Suppressor macrophage treated with lipopolysaccharide for 1 hour (primary cell): ENCODE measurements at regions not wholly inside any gene's neighbourhood (a gene's known extent, or its start where the extent isn't known, plus 50 kb on each side); places are given as distances from the start of the nearest gene placed in this dataset.
"Not testable (repeated sequence)": the region's sequence is repeated elsewhere in the genome, so short reads cannot be mapped to it uniquely, and the experiment has no call there.

Experiments used
- DNase-seq, 3 donors: peaks; one replicate each; pipeline ENCODE4 v3.0.0-alpha.2; 2020 to 2022

DNA sequence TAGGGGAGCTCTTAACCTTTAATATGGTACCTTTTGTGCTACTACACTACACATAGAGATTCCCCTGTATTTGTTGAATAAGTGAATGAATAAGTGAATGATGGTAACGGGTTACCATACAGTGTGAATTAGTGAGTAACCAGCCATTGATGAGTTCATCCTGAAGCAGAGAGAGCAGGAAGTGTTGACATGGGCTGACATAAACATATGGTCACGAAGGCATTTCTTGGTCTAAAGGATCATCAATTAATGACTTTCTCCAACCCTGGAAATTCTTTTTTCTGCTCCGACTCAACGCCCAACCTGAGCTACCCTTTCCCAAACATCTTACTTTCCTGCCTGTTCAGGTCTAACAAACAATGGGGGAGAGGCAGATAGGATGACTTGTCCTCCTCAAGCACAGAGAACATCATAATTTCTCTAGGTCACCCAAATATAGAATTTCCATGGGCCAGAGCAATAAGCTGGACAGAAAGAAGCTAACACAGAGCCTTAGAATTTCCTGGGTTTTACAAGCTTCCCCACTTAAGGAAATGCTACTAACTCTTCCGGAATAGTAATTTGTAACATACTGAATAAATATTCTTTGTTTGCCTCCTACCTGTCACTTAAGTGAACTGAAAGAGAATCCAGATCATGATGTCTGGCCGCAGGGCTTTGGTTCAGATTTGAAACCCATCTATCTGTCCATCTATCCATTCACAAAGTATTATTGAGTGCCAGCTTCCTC lies 114.7 kb upstream of the NGF start:
- no peak for DNase-seq

DNA sequence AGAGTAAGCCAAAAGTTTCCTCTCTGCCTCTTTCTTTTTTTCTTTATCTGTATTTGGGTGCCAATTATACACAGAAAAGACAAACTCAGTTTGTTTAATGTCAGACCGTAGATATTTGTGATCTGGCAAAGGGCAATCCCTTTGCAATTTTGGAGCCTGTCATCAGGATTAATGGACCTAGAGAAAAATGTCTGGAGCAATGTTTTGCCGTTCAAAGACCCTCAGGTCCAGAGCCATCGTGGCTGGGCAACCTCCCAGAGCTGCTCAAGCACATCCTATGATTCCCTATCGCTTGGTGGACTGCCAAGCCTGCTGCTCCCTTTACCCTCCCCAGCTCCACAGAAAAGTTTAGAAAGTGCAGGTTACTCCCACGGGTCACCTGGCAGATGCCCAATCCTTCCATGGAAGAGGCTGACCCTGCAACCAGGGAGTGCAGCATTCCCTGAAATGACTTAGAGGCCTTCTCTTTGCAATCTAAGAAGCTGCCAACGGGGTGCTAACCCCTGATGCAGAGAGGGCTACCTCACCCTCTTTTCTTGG lies 112.5 kb upstream of the NGF start:
- no peak for DNase-seq

DNA sequence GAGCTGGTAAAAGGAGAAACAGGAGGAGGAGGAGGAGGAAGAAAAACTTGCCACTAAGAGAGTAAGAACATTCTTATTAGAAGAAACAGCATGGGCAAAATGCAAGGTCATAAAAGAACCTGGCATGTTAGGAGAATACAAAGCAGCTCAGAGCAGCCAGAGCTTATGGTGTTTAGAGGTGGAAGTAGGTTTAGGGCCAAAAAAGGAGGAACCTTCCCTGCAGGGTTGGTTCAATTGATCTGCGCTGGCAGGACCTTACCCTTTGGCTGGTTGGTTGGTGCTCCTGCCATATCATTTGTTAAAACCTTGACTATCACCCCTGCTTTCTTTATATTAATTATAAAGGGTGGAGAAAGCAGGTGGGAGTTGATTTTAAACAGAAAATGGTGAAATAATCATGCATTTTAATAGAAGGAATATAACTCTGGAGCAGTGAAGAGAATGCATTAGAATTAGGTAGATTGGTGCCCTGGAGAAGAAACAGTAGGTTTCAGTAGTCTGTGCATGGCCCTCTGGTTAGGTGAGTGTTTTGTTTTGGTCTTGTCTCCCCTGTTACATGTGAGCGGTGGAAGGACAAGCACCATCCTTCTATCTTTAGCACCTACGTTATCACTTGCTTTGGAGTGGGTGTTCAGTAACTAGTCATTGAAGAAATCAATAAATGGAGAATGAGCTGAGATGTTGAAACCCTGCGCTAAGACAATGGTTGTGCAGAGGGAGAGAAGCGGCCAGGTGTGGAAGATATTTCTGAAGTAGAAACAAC lies 110.4 kb upstream of the NGF start:
- DNase-seq = no peak

DNA sequence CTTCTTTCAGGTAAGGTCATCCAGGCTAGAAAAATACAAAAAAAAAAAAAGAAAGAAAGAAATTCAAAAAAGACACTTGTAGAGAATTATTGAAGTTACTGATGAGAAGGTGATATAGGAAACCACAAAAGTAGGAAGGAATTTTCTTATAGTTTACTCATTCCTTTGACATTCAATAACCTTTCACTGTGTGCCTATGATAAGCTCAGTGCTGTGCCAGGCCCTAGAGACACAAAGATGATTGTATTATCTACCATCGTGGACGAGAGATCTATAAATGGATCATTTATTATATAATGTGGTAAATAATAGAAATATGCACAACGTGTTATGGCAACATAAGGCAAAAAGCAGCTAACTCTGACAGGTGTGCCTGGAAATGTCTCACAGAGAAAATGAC lies 109.6 kb upstream of the NGF start:
- DNase-seq = no peak

DNA sequence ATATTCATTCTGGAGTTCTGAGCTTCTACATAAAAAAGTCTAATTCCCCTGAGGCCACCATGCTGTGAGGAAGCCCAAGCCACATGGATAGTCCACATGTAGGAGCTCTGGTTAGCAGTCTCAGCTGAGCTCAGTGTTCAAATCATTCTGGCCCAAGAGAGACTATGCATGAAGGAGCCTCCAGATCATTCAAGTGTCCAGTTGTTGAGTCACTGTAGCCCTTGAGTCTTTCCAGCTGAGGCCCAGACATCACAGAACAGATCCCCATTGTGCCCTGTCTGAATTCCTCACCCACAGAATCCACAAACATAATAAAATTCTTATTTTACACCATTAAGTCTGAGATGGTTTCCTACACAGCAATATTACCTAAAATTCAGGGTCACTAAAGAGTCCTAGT lies 107.0 kb upstream of the NGF start:
- DNase-seq = no peak

DNA sequence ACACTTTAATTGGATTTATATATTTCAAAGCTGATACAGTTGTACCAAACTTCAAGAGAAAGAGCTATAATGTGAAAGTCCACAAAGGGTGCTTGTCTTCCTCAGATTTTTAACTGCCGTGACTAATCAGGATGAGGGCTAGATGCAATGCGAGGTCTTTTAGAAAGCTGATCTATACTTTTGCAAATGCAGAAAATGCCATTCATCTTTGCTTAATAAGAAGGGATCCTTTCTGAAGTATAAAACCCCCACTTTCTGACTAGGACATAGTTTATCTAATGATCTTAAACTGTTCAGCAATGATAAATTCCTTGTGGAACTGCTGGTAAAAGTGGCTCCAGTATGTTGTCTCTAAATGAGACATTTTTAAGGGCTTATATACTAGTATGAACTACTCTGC lies 102.7 kb upstream of the NGF start:
- no peak for DNase-seq

DNA sequence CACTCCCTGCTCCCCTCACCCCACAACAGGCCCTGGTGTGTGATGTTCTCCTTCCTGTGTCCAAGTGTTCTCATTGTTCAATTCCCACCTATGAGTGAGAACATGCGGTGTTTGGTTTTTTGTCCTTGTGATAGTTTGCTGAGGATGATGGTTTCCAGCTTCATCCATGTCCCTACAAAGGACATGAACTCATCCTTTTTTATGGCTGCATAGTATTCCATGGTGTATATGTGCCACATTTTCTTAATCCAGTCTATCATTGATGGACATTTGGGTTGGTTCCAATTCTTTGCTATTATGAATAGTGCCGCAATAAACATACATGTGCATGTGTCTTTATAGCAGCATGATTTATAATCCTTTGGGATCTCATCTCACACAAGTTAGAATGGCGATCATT lies 101.5 kb upstream of the NGF start:
- not testable (repeated sequence) for DNase-seq

DNA sequence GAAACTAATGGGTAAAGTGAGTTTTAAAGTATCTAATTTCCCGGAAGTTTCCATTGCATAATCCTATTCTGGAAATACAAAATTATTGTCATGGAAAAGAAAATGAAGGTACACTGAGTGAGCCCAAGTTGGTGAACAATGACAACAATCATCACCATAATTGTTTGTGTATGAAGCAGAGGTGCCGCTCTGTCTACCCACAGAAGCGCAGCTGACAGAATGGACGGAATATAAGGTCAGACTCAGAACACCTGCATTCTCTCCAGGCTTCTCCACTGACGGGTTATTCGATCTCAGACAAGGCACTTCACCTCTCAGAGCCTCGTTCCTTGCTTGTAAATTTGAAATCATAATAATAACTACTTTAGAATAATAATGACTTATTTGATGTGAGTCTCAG lies 99.1 kb upstream of the NGF start:
- no peak for DNase-seq

DNA sequence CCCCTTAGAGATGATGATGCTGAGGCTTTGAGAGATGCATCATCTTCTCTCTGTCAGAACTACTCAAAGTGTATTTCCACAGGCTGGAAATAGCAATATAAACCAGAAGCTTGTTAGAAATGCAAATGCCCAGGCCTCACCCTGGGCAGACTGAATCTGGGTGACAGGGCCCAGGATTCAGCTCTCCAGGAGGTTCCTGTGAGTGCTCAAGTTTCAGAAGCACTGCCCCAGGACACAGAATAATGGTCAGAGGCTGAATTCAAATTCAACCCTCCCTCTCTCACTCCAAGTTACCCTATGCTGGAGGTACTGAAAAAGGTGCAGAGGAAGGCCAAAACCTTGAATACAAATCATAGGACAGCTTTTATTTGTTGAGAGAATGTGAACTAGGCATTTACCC lies 98.5 kb upstream of the NGF start:
- no peak for DNase-seq

DNA sequence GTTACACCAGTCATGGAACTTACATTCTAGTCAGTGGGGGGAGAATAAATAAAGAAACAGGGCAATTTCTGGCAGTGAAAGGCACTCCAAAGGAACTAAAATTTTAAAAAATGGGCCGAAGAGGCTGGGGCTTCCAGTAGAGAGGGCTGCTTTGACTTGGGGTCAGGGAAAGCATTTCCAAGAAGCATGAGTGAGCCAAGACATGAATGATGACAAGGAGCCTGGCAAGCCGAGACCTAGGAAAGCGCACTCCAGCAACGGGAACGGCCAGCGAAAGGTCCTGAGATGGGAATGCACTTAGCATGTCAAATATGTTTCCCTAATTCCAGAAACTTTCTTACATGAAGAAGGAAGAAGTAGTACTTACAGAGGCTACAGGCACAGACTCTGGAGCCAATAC lies 95.4 kb upstream of the NGF start:
- no peak for DNase-seq

DNA sequence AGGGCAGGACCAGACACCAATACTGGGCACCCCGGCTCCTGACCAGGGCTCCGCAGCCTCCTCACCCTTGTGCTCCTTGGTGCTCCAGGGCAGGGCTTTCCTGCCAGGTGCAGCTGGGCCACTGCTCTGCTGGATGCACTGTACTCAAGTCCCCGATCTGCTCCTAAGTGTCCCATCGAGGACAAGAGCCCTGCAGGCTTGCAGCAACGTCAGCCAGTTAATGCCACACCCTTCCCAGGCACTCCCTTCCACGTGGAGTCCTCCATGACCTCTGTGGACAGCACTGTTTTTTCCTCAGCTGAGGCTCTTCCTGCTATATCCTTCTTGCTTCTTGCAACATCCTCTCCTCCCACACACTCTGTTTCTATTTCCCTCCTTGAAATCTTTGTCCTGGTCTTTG lies 94.0 kb upstream of the NGF start:
- DNase-seq = no peak

DNA sequence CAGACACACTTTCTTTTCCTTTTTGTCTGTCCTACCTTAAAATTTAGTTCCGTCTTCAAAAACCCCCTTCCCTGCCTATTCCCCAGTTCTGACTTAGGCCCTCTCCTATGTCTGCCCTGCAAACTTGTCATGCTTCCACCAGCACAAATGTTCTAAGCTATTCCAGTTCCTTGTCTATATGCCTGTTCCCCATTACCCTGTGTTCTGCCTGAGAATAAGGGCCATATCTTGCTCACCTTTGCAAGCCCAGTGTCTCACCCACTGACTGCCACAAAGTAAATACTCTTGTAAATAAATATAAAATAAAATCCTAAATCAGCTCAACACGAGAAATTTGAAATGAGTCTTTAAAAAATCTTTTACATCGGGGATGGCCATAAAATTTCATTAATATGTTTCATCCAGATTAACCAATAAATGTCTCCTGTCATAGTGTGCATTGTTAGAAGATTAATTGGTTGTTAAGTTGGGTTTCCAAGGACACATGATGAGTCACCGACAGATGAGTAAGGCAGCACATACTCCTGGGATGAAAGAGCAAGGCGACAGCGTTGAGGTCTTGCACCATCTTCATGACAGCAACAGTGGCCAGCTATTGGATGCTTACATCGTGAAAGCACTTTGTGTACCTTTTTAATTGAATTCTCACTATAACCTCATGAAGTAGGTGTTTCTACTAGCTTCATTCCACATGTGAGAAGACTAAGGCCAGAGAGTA lies 92.6 kb upstream of the NGF start:
- DNase-seq = peak in 2 of 3 donors; percentile 8 to 12

DNA sequence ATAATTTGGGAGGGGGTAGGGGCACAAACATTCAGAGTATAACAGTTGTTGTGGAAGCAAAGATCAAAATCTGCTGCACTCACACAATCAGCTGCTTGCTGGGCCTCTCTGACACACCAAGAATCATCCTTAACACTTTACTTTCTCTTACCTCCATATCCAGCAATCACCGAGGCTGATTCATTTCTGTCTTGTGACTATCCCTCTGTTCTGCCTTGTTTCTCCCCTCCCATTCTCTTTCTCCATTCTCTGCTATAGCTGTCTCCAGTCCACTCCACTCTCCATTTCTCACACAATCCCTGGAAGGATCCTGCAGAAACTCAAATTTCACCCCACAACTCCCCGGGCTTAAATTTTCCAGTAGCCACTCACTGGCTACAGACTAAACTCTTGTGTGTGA lies 91.8 kb upstream of the NGF start:
- no peak for DNase-seq

DNA sequence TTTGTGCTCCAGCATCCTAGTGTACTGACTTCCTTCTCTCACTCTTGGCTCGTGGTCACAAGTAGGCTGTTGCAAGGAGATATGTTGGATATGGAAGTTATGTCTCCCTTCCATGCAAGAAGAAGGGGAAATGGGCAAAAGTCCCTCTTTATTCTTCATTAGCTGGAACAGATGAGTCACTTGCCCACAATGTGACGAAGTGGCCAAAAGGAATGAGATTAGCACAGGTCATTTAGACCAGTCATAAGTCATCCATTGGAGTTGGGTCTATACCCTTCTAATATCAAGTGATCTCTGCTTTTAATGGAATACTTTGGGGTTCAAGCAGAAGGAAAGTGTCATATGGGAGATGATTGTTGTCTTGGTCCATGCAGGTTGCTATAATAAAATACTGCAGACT lies 91.2 kb upstream of the NGF start:
- peak; percentile 42 to 54 (median 48) for DNase-seq

DNA sequence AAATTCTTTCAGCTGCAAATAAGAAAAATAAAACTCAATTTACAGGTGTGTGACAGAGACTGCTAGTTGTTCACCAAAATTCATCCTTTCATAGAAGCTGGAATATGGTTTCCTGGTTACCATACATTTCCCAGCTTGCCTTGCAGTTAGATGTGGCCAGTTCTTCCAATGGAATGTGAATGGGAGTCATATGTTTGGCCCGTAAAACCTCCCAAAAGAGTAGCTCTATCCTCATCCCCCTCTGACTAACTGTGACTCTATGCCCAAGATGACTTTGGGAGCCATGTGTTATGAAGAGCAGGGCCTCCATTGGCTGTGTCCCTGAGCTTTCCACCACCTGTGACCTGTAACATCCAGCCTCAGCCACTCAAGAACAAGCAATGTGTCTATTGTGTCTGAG lies 90.6 kb upstream of the NGF start:
- DNase-seq = no peak

DNA sequence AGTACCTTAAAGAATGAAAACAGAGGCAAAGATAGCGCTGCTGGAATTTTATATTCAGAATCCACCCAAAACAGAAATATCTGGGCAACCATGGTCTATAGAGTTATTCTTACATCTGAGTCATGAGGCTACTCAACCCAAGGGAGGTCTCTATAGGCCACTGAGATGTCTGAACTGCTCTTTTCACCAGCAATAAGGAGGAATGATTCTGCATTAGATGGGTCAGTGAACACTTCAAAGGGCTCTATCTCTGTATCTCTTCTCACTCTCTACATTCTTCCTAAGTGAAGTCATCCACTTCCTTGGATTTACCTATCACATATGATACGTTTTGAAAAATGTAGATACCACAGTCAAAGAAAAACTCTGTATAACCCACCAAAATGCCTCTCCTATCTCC lies 90.2 kb upstream of the NGF start:
- no peak for DNase-seq

DNA sequence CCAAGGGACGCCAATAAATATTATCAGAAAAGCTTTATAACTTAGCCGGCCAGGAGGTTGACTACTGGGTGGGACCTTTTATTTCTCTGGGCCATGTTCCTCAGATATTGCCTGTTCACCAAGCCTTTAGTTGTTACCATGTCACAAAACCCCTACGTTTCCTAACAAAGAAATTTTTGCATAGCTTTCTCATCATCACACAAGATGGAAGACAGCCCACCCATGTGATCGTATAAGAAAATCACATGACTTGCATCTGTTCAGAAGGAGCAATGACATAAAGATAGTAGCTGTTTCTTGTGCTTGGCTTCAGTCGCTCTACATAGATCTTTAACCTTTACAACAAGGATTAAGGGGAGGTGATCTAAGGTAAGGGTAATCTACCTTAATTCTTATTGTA lies 88.9 kb upstream of the NGF start:
- DNase-seq = no peak

DNA sequence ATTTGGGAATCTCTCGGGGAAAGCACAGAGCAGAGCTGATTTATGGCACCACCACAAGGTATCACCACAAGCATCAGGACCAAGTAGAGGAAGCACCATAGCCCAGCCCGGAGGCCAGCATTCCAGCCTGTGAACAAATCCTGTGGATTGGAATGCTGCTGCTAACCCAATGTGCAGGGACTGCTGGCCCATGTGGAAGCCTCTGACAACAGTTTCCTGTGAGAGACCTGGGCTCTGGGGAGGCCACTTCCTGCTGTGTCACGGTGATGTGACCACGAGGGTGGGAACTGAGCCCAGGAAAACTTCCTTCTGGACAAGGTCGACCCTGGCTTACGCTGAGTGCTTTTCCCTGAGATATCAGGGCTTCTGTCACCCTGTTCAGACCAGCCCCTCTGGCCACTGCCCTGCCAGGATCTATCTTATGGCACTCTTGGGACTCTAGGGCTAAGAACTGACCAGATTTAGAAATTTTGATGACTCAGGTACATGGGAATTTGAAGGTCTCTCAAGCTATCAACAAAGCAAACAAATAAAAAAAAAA lies 88.3 kb upstream of the NGF start:
- no peak for DNase-seq

DNA sequence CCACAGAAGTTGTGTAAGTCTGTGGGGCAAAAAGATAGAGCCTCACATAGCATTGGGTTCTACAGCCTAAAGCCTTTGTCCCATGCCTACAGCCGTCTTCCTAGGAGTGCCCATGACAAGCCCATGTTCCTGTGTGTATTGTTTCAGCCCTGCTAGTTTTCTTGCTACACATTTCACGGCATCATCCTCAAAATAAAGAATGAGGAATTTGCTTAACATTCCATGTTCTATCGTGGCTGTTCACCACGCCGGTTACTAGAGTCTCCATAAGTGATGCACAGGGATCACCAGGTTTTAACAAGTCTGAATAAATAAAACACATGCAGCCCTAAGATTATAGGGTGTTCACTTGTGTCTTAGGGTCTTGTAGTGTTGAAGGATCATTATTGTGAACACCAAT lies 87.4 kb upstream of the NGF start:
- DNase-seq = no peak

DNA sequence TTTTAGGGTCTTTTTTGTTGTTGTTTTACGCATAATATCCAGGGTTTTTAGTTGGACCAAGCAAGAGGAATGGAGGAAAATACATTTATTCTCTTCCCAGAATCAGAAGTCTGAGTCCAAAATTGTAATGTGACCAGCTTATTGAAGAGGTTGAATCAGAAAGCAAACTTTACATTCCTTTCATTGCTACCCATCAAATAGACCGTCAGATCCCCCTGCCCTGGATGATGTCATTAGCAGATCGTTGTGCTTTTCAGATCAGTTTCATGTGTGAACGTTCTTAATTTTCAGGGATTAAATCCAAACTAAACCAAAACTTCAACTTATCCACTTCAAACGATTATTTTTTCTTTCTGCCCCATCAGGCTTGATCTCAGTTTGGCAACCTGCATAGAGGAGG lies 85.7 kb upstream of the NGF start:
- DNase-seq = no peak

DNA sequence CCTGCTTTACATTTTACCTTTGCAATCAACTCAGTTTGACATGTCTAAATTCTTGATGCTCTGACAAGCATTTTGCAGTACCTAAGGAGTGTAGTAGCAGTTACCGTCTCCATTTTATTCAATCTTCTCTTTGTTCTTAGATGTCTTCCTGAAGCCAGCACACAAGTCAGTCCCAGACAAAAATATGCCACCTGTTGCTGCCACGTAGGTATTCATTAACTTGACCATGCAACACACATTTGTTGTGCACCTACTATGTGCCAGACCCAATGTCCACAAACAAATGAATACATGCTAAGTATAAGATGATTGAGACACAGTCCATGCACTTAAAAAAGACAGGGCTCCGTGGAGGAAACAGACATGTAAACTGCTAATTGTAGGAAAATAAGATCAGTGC lies 81.5 kb upstream of the NGF start:
- DNase-seq = no peak

DNA sequence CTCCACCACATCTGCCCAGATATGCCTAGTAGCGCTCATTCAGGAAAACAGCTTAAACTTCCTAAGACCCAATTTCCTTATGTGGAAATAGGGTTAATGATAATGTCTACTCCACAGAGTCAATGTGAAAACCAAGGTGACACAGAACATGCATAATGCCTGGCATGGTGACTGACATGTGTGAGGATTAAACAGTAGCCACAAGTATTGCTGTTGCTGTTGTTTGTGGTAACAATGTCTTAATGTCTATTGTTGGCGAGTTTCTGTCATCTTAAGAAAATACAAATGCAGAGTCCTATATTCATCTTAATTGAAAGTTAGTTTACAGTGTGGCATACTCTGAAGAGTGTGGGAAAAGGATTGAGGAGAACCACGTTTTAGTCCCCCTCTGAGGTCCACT lies 75.6 kb upstream of the NGF start:
- DNase-seq = no peak

DNA sequence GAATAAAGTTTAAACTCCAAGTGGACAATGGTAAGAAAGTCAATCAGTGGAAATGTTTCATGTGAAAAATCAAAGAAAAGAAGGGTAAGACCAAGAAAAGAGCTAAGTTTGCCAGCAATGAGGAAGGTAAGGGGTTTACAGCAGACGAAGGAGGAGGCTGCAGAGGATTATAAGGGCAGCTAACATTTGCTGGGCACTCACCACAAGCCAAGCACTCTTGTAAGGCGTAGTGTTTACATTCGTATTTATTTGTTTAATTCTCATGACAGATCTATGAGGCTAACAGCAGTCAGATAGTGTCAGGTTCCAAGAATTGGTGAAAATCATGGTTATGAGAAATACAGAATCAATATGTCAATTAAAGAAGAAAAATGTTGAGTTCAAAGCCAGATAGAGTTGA lies 75.2 kb upstream of the NGF start:
- DNase-seq = no peak

DNA sequence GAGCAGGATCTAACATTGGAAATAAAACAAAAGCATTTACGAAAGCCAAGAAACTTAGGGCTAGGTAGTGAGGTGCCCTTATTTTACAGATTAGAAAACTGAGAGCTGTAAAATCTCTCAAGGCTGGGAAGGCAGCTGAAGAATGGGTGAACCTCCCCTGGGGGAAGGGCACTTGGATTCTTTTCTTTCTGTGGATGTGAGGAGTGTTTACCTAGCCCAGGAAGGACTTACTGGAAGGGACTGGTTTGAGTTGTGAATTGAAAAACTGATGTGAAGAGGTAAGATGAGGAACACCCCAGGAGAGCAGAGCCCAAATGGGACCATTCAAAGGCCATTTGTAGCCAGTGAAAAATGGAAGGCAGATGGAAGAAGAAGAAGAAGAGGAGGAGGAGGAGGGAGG lies 74.7 kb upstream of the NGF start:
- no peak for DNase-seq
